Heart left ventricle (tissue), 13 donors: ENCODE measurements at regions not wholly inside any gene's neighbourhood (a gene's known extent, or its start where the extent isn't known, plus 50 kb on each side); places are given as distances from the start of the nearest gene placed in this dataset.
A peak's percentile ranks its signal among the peaks of the same experiment; 100 is the strongest.

ENCODE experiments used
- CTCF ChIP-seq, 12 donors: fragments of 200-600 bp; sonication (generic) in 4 of 12; IDR thresholded peaks; one replicate each; pipeline versions ENCODE4 v1.5.0 to v1.8.0; 2018 to 2022; ENCODE audit warnings: antibody characterized with exemption in 12 of 12, mild to moderate bottlenecking in 5 of 12
- POLR2A ChIP-seq, 2 donors: fragments of 450-650 bp; IDR thresholded peaks; one replicate each; pipeline ENCODE4 v1.6.1; 2017; ENCODE audit warnings: antibody characterized with exemption in 2 of 2, mild to moderate bottlenecking in 2 of 2, moderate library complexity in 2 of 2
- donor health status: ischemic (EF 13 %, LVEDD 7.1; RV severe dilation, severe dysfunction).
- donor health status: DM: no; HTN: yes; CAD: no.
- donor health status: DM: no; HTN: no; CAD: no.
- donor health status: ischemic (EF 25% LVEDD 6.9; RV normal size, moderate dysfunction).
- donor health status: ischemic (EF 25% LVEDD 5.7; RV mildly dilated, moderate dysfunction).
- donor health status: ischemic (EF 35%, LVEDD 5.7; RV mildly dilated, moderate dysfunction).
- donor health status: nonischemic (EF 11% LVEDD 7.7; RV severe dilation, severe dysfunction).
- donor health status: DM: yes; HTN: yes; CAD: no.
- donor health status: PGD.
- donor health status: ischemic (EF 29% LVEDD 5.4; RV normal size, mild dysfunction).
- donor health status: nonischemic (EF 23%, LVEDD 6.1; RV moderate dilation, normal function).

- TF ChIP-seq CTCF (IDR thresholded peaks at IDR 0.05) (peak in 1 of 12 donors; percentile 5), POLR2A (IDR thresholded peaks at IDR 0.05) (no peak)
Observed at GRCh38 chr4:187666697-187667494, 328.7 kb upstream of the ZFP42 start.
